ENCODE measurements at regions not wholly inside any gene's neighbourhood (a gene's known extent, or its start where the extent isn't known, plus 50 kb on each side); places are given as distances from the start of the nearest gene placed in this dataset.

DNA sequence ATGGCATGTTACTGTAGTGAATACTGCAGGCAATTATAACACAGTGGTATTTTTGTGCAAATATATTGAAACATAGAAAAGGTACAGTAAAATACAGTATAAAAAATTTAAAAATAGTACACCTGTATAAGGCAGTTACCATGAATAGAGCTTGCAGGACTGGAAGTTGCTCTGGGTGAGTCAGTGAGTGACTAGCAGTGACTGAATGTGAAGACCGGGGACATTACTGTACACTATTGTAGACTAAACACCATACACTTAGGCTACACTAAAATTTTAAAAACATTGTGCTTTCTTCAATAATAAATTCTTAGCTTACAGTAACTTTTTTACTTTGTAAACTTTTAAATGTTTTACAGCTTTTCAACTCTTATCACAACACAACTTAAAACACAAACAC is 181.7 kb downstream of the GALC start:
- no peaks in the 10 kb centered on the region for H3K4me1 ChIP-seq
- DNase-seq (ENCODE audit: low spot score in 2 of 2) = no peak
- intact Hi-C loops (cut with DNase I; ENCODE audit: low total_unique reads) = no loop called here
- no peak for TF ChIP-seq POLR2AphosphoS5 (IDR thresholded peaks at IDR 0.05)
- no peaks in the 10 kb centered on the region for H3K9me3 ChIP-seq
- no peaks in the 10 kb centered on the region for H3K27me3 ChIP-seq
- no peak overlapping the region for H3K27ac ChIP-seq
- no peak overlapping the region for H3K4me3 ChIP-seq
- H3K36me3 ChIP-seq = no peaks in the 10 kb centered on the region

DNA sequence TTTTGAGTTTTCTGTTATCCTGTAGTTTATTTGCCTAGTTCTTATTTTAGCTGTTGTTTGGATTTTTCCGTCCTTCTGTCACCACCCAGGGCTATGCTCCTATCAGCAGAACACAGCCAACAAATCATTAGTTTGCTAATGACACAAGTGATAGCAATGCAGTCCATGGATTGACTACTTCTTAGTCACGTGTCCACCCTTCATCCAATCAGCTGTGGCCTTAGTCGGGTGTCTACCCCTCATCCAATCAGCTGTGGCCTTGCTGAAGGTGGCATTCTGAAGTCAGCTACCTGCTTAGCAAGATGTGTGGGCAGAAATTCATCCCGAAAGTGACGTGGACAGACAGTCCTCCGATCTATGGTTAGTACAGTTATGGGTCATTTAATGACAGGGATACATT is 182.3 kb downstream of the GALC start:
- Histone ChIP-seq H3K36me3 (no peaks in the 10 kb centered on the region), H3K4me1 (no peaks in the 10 kb centered on the region), H3K9me3 (no peaks in the 10 kb centered on the region), H3K27ac (no peak overlapping the region), H3K27me3 (no peaks in the 10 kb centered on the region), H3K4me3 (no peak overlapping the region)
- intact Hi-C loops (cut with DNase I; ENCODE audit: low total_unique reads) = no loop called here
- DNase-seq (ENCODE audit: low spot score in 2 of 2) = no peak
- TF ChIP-seq POLR2A (IDR thresholded peaks at IDR 0.05) (no peak), POLR2AphosphoS5 (IDR thresholded peaks at IDR 0.05) (no peak)
- TF ChIP-seq, protein P1, sequence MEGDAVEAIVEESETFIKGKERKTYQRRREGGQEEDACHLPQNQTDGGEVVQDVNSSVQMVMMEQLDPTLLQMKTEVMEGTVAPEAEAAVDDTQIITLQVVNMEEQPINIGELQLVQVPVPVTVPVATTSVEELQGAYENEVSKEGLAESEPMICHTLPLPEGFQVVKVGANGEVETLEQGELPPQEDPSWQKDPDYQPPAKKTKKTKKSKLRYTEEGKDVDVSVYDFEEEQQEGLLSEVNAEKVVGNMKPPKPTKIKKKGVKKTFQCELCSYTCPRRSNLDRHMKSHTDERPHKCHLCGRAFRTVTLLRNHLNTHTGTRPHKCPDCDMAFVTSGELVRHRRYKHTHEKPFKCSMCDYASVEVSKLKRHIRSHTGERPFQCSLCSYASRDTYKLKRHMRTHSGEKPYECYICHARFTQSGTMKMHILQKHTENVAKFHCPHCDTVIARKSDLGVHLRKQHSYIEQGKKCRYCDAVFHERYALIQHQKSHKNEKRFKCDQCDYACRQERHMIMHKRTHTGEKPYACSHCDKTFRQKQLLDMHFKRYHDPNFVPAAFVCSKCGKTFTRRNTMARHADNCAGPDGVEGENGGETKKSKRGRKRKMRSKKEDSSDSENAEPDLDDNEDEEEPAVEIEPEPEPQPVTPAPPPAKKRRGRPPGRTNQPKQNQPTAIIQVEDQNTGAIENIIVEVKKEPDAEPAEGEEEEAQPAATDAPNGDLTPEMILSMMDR (IDR thresholded peaks at IDR 0.05) = no peak

DNA sequence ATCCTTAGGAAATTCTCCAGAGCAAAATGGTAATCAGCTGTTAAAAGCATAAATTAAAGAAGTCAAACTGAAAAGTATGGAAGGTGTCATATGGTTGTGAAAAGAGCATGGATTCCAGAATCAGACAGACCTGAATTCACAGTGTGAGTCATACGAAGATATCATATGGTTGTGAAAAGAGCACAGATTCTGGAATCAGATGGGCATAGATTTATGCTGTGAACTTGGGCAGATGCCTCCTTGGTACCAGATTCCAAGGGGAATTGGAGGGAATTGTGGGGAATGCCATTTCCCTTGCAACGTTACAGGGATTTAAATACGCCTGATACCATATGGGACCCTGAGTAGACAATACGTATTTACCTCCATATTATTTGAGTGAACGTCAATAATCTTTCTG is 183.7 kb downstream of the GALC start:
- H3K27ac ChIP-seq = no peak overlapping the region
- no peak overlapping the region for H3K4me3 ChIP-seq
- intact Hi-C loops (cut with DNase I; ENCODE audit: low total_unique reads) = no loop called here
- H3K4me1 ChIP-seq = no peaks in the 10 kb centered on the region
- H3K36me3 ChIP-seq = no peaks in the 10 kb centered on the region
- no peak for DNase-seq (ENCODE audit: low spot score in 2 of 2)
- TF ChIP-seq POLR2AphosphoS5 (IDR thresholded peaks at IDR 0.05) (no peak), POLR2A (IDR thresholded peaks at IDR 0.05) (no peak)
- TF ChIP-seq, protein P1 (IDR thresholded peaks at IDR 0.05) = no peak
- H3K9me3 ChIP-seq = no peaks in the 10 kb centered on the region
- H3K27me3 ChIP-seq = no peaks in the 10 kb centered on the region

DNA sequence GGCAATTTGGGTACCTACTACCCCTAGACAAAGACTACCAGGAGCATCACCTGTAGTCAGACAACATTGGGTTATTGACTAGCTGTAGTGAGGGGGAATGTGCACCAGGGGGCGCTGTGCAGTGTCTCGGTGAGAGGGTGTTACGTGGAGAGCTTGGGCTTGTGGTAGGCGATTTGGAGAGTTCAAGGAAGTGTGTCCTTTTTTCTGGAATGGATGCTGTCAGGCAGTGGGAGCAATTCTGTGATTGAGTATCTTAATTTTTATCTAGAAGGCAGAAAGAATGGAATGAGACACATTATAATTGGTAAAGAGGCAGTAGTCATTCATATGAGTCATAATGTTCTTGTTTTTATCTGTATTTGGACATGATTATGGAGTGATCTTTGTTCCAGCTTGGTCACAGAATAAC is 187.7 kb downstream of the GALC start:
- Histone ChIP-seq H3K4me1 (no peaks in the 10 kb centered on the region), H3K36me3 (no peaks in the 10 kb centered on the region), H3K9me3 (no peaks in the 10 kb centered on the region), H3K4me3 (no peak overlapping the region), H3K27ac (no peak overlapping the region), H3K27me3 (no peaks in the 10 kb centered on the region)
- intact Hi-C loops (cut with DNase I; ENCODE audit: low total_unique reads) = loop anchor here (2.0 kb wide), 1 partner anchor 45 kb away; no protein-coding TSS in a partner anchor
- TF ChIP-seq POLR2A (IDR thresholded peaks at IDR 0.05) (no peak), POLR2AphosphoS5 (IDR thresholded peaks at IDR 0.05) (no peak)
- TF ChIP-seq, protein P1 (IDR thresholded peaks at IDR 0.05) = peak in 1 of 3 donors; percentile 25
- DNase-seq (ENCODE audit: low spot score in 2 of 2) = no peak

DNA sequence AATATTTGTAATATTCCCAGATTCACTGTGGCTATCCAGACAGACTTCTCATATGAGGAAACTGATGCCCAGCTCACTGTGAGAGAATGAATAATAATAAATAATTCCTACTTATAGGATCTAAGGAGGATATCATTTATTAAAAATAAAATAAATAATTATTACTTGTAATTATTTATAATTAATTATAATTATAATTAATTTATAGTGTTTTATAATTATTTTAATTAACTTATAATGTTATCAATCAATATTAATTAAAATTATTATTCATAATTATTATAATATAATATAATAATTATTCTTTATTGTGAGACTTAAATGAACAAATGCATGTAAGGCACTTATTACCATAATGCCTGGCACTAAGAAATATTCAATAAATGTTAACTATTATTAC is 192.8 kb downstream of the GALC start:
- Histone ChIP-seq H3K36me3 (no peaks in the 10 kb centered on the region), H3K9me3 (no peaks in the 10 kb centered on the region), H3K27ac (no peak overlapping the region), H3K4me1 (no peaks in the 10 kb centered on the region), H3K4me3 (no peak overlapping the region), H3K27me3 (no peaks in the 10 kb centered on the region)
- intact Hi-C loops (cut with DNase I; ENCODE audit: low total_unique reads) = no loop called here
- no peak for DNase-seq (ENCODE audit: low spot score in 2 of 2)
- TF ChIP-seq POLR2A (IDR thresholded peaks at IDR 0.05) = no peak
- no peak for TF ChIP-seq POLR2AphosphoS5 (IDR thresholded peaks at IDR 0.05)
- TF ChIP-seq, protein P1 (IDR thresholded peaks at IDR 0.05) = no peak

DNA sequence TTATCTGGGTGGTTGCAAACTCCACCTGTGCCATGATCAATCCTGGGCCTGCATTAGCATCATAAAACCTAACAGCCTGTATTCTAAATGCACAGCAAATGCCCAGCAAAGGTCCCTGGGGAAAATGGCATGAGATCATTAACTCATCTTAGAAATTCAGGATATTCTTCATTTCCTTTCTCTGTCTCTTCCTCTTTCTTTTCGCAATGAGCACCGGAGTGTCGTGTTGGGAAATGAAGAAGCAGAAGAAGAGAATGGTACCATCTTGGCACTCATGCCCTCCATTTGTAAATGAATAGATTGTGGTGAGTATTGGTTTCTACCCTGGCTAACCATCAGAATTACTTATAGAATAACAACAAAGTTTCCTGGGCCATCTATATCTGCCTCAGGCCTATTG is 193.6 kb downstream of the GALC start:
- no peaks in the 10 kb centered on the region for H3K9me3 ChIP-seq
- no peak for DNase-seq (ENCODE audit: low spot score in 2 of 2)
- H3K27me3 ChIP-seq = no peaks in the 10 kb centered on the region
- H3K4me1 ChIP-seq = no peaks in the 10 kb centered on the region
- no peak overlapping the region for H3K4me3 ChIP-seq
- no peak overlapping the region for H3K27ac ChIP-seq
- no peaks in the 10 kb centered on the region for H3K36me3 ChIP-seq
- TF ChIP-seq POLR2A (IDR thresholded peaks at IDR 0.05) (no peak), POLR2AphosphoS5 (IDR thresholded peaks at IDR 0.05) (no peak)
- TF ChIP-seq, protein P1 (IDR thresholded peaks at IDR 0.05) = no peak
- intact Hi-C loops (cut with DNase I; ENCODE audit: low total_unique reads) = no loop called here

Data from breast epithelium (tissue), 4 donors.